Fibroblast of lung (primary cell): ENCODE measurements at regions not wholly inside any gene's neighbourhood (a gene's known extent, or its start where the extent isn't known, plus 50 kb on each side); places are given as distances from the start of the nearest gene placed in this dataset.

ENCODE experiments used
- DNase-seq, 2 donors: peaks; one replicate each; pipeline versions ENCODE4 v3.0.0 to v3.0.0-alpha.2; 2010; ENCODE audit warnings: low read depth in 2 of 2
- H2AFZ ChIP-seq: 2 replicates; pipeline ENCODE4 v1.5.1; 2012; ENCODE audit warnings: low read length, control low read depth, inconsistent platforms
- H3K27ac ChIP-seq: 2 replicates; pipeline ENCODE4 v1.5.1; 2011; ENCODE audit warnings: low read length, control low read depth; ENCODE audit not compliant: insufficient read depth
- H3K27me3 ChIP-seq: 2 replicates; pipeline ENCODE4 v1.5.1; 2011; ENCODE audit warnings: mild to moderate bottlenecking, low read length; ENCODE audit not compliant: control insufficient read depth, insufficient read depth
- H3K36me3 ChIP-seq: 2 replicates; pipeline ENCODE4 v1.5.1; 2011; ENCODE audit warnings: low read length; ENCODE audit not compliant: control insufficient read depth, insufficient read depth
- H3K4me1 ChIP-seq: 2 replicates; pipeline ENCODE4 v1.5.1; 2011; ENCODE audit warnings: low read length; ENCODE audit not compliant: control insufficient read depth, insufficient read depth; ENCODE audit errors: extremely low read depth
- H3K4me2 ChIP-seq: 2 replicates; pipeline ENCODE4 v1.5.1; 2011; ENCODE audit warnings: low read length, control low read depth; ENCODE audit not compliant: insufficient read depth; ENCODE audit errors: extremely low read depth
- H3K4me3 ChIP-seq, 4 experiments: fragments of 200-600 bp in 1 of 4; sonication (generic) in 1 of 4; replicated peaks in 1 of 4; 2 replicates each; pipeline ENCODE4 v1.5.1; 2011 to 2016; ENCODE audit warnings: low read length in 4 of 4, low read depth in 3 of 4, mild to moderate bottlenecking in 3 of 4, control low read depth in 2 of 4, inconsistent platforms in 1 of 4, mixed read lengths in 1 of 4; ENCODE audit not compliant: insufficient read depth in 1 of 4; ENCODE audit errors: control extremely low read depth in 1 of 4
- H3K79me2 ChIP-seq: 2 replicates; pipeline ENCODE4 v1.5.1; 2012; ENCODE audit warnings: mild to moderate bottlenecking, low read length, inconsistent platforms; ENCODE audit not compliant: control insufficient read depth, insufficient read depth
- H3K9ac ChIP-seq: 2 replicates; pipeline ENCODE4 v1.5.1; 2011; ENCODE audit warnings: mild to moderate bottlenecking, low read length, control low read depth; ENCODE audit not compliant: insufficient read depth
- H3K9me3 ChIP-seq: 2 replicates; pipeline ENCODE4 v1.5.1; 2012; ENCODE audit warnings: low read depth, low read length; ENCODE audit not compliant: control insufficient read depth, insufficient read depth
- H4K20me1 ChIP-seq: 2 replicates; pipeline ENCODE4 v1.5.1; 2011; ENCODE audit warnings: low read length; ENCODE audit not compliant: control insufficient read depth, insufficient read depth; ENCODE audit errors: extremely low read depth
- CTCF ChIP-seq, 2 donors: IDR thresholded peaks in 1 of 2; conservative IDR thresholded peaks in 1 of 2; 1 replicate in 1 of 2; 2 replicates in 1 of 2; pipeline ENCODE4 v1.5.1; 2011 to 2012; ENCODE audit warnings: low read length in 2 of 2, control low read depth in 1 of 2, inconsistent platforms in 1 of 2, low read depth in 1 of 2, mild to moderate bottlenecking in 1 of 2
- EZH2 ChIP-seq: IDR thresholded peaks from 2 replicates; pipeline ENCODE4 v1.5.1; 2012; ENCODE audit warnings: low read length, control low read depth, mild to moderate bottlenecking; ENCODE audit errors: missing control alignments

- Histone ChIP-seq H3K27me3 (no peaks in the 10 kb centered on the region), H3K4me1 (no peaks in the 10 kb centered on the region), H4K20me1 (no peaks in the 10 kb centered on the region), H3K36me3 (no peaks in the 10 kb centered on the region), H3K9ac (no peak overlapping the region), H3K4me3 (no peak overlapping the region), H2AFZ (no peak overlapping the region), H3K79me2 (no peaks in the 10 kb centered on the region), H3K9me3 (no peaks in the 10 kb centered on the region), H3K27ac (no peak overlapping the region), H3K4me2 (no peak overlapping the region)
- peak in 1 of 2 donors; percentile 0 for DNase-seq
- no peak for TF ChIP-seq EZH2
- TF ChIP-seq CTCF (conservative IDR thresholded peaks at IDR 0.05 in 1 of 2, IDR thresholded peaks at IDR 0.05 in 1 of 2; ENCODE audit: low read depth in 1 of 2, low read length in 2 of 2), result no peak
Observed at GRCh38 chr16:54750249-54750648, 180.4 kb upstream of the IRX5 start.

- no peaks in the 10 kb centered on the region for H3K36me3 ChIP-seq
- H3K27me3 ChIP-seq, result no peaks in the 10 kb centered on the region
- no peak overlapping the region for H3K9ac ChIP-seq
- no peaks in the 10 kb centered on the region for H3K9me3 ChIP-seq
- no peaks in the 10 kb centered on the region for H3K4me1 ChIP-seq
- H3K4me3 ChIP-seq, result no peak overlapping the region
- no peak overlapping the region for H3K4me2 ChIP-seq
- H3K79me2 ChIP-seq, result no peaks in the 10 kb centered on the region
- H3K27ac ChIP-seq, result no peak overlapping the region
- TF ChIP-seq CTCF (conservative IDR thresholded peaks at IDR 0.05 in 1 of 2, IDR thresholded peaks at IDR 0.05 in 1 of 2; ENCODE audit: low read depth in 1 of 2, low read length in 2 of 2) (no peak), EZH2 (no peak)
- H4K20me1 ChIP-seq, result no peaks in the 10 kb centered on the region
- no peak overlapping the region for H2AFZ ChIP-seq
- DNase-seq, result no peak
Observed at GRCh38 chr16:54748611-54749190, 182.0 kb upstream of the IRX5 start.

- no peak for DNase-seq
- H3K4me1 ChIP-seq, result no peaks in the 10 kb centered on the region
- H3K27ac ChIP-seq, result no peak overlapping the region
- no peak for TF ChIP-seq EZH2
- no peak overlapping the region for H3K4me2 ChIP-seq
- no peak overlapping the region for H3K9ac ChIP-seq
- H3K79me2 ChIP-seq, result no peaks in the 10 kb centered on the region
- H3K27me3 ChIP-seq, result no peaks in the 10 kb centered on the region
- H4K20me1 ChIP-seq, result no peaks in the 10 kb centered on the region
- no peaks in the 10 kb centered on the region for H3K9me3 ChIP-seq
- no peak overlapping the region for H2AFZ ChIP-seq
- H3K4me3 ChIP-seq, result no peak overlapping the region
- H3K36me3 ChIP-seq, result no peaks in the 10 kb centered on the region
Observed at GRCh38 chr16:54746596-54746995, 184.1 kb upstream of the IRX5 start.
